HG02885 (cell line): ENCODE measurements at regions not wholly inside any gene's neighbourhood (a gene's known extent, or its start where the extent isn't known, plus 50 kb on each side); places are given as distances from the start of the nearest gene placed in this dataset.

Source experiments
- ATAC-seq: cut with Tn5 transposase; IDR thresholded peaks from one replicate; pipeline ENCODE4 v1.9.1; 2021; ENCODE audit warnings: mild to moderate bottlenecking; ENCODE audit not compliant: unreplicated experiment, poor library complexity

GRCh38 chr7:41156268-41156667 lies 546.6 kb downstream of the INHBA start:
- no peak for ATAC-seq

- no peak for ATAC-seq
Measured at GRCh38 chr7:41153268-41153667, 549.6 kb downstream of the INHBA start.

GRCh38 chr7:41152179-41152678 lies 550.7 kb downstream of the INHBA start:
- ATAC-seq = no peak

GRCh38 chr7:41149576-41149975 lies 553.3 kb downstream of the INHBA start:
- no peak for ATAC-seq

GRCh38 chr7:41148521-41148951 lies 554.4 kb downstream of the INHBA start:
- ATAC-seq = no peak

- no peak for ATAC-seq
Measured at GRCh38 chr7:41147606-41148485, 555.0 kb downstream of the INHBA start.

- ATAC-seq = no peak
Measured at GRCh38 chr7:41146429-41146828, 556.5 kb downstream of the INHBA start.

GRCh38 chr7:41145656-41146055 lies 557.2 kb downstream of the INHBA start:
- no peak for ATAC-seq

- ATAC-seq = no peak
Measured at GRCh38 chr7:41142904-41143473, 559.9 kb downstream of the INHBA start.

GRCh38 chr7:41139789-41140188 lies 563.1 kb downstream of the INHBA start:
- no peak for ATAC-seq

GRCh38 chr7:41136551-41136950 lies 566.3 kb downstream of the INHBA start:
- ATAC-seq = no peak

GRCh38 chr7:41135511-41135910 lies 567.4 kb downstream of the INHBA start:
- no peak for ATAC-seq

- ATAC-seq = peak; percentile 84
Measured at GRCh38 chr7:41134300-41135255, 568.3 kb downstream of the INHBA start.

GRCh38 chr7:41133690-41134299 lies 569.1 kb downstream of the INHBA start:
- peak; percentile 28 for ATAC-seq

GRCh38 chr7:41131956-41132355 lies 570.9 kb downstream of the INHBA start:
- ATAC-seq = no peak

- ATAC-seq = no peak
Measured at GRCh38 chr7:41130561-41131236, 572.2 kb downstream of the INHBA start.

GRCh38 chr7:41130086-41130485 lies 572.8 kb downstream of the INHBA start:
- ATAC-seq = no peak

GRCh38 chr7:41125343-41125742 lies 577.5 kb downstream of the INHBA start:
- no peak for ATAC-seq

- ATAC-seq = no peak
Measured at GRCh38 chr7:41122256-41122987, 580.5 kb downstream of the INHBA start.
